GM23338 (cell line): ENCODE measurements at regions not wholly inside any gene's neighbourhood (a gene's known extent, or its start where the extent isn't known, plus 50 kb on each side); places are given as distances from the start of the nearest gene placed in this dataset.

Source experiments
- ATAC-seq: fragments of 200-7000 bp; cut with Tn5 transposase; 3 replicates; pipeline ENCODE4 v1.9.1; 2020
- DNase-seq: peaks from one replicate; pipeline ENCODE4 v3.0.0-alpha.2; 2015; ENCODE audit warnings: low spot score
- H2AFZ ChIP-seq: fragments of 200-600 bp; sonication (generic); 2 replicates; pipeline ENCODE4 v1.8.0; 2016; ENCODE audit warnings: antibody characterized with exemption, mild to moderate bottlenecking, moderate library complexity
- H3F3A ChIP-seq: fragments of 200-600 bp; sonication (generic); replicated peaks from 2 replicates; pipeline ENCODE4 v1.8.0; 2017; ENCODE audit warnings: antibody characterized with exemption, mixed run types, low read depth
- H3K27ac ChIP-seq: fragments of 200-600 bp; sonication (generic); 2 replicates; pipeline ENCODE4 v1.6.1; 2016; ENCODE audit warnings: low read depth
- H3K27me3 ChIP-seq: fragments of 200-600 bp; sonication (generic); 2 replicates; pipeline ENCODE4 v1.8.0; 2016; ENCODE audit warnings: mild to moderate bottlenecking, mixed run types, moderate library complexity; ENCODE audit not compliant: insufficient read depth
- H3K36me3 ChIP-seq: fragments of 200-600 bp; sonication (generic); 2 replicates; pipeline ENCODE4 v1.8.0; 2016; ENCODE audit warnings: mild to moderate bottlenecking; ENCODE audit not compliant: insufficient read depth
- H3K4me1 ChIP-seq: fragments of 200-600 bp; sonication (generic); 2 replicates; pipeline ENCODE4 v1.8.0; 2016; ENCODE audit warnings: mild to moderate bottlenecking, moderate library complexity; ENCODE audit not compliant: insufficient read depth
- H3K4me2 ChIP-seq: fragments of 200-600 bp; sonication (generic); 2 replicates; pipeline ENCODE4 v1.7.1; 2017; ENCODE audit warnings: mixed run types
- H3K4me3 ChIP-seq: fragments of 200-600 bp; sonication (generic); 2 replicates; pipeline ENCODE4 v1.6.1; 2016; ENCODE audit warnings: mixed run types
- H3K79me2 ChIP-seq: fragments of 200-600 bp; sonication (generic); replicated peaks from 2 replicates; pipeline ENCODE4 v1.8.0; 2017; ENCODE audit warnings: mild to moderate bottlenecking; ENCODE audit not compliant: insufficient read depth
- H3K9me2 ChIP-seq: fragments of 200-600 bp; sonication (generic); 2 replicates; pipeline ENCODE4 v1.8.0; 2017; ENCODE audit not compliant: insufficient read depth
- H4K20me1 ChIP-seq: fragments of 200-600 bp; sonication (generic); replicated peaks from 2 replicates; pipeline ENCODE4 v1.8.0; 2017; ENCODE audit warnings: mild to moderate bottlenecking; ENCODE audit not compliant: insufficient read depth
- H3K27ac Mint-ChIP-seq: 2 replicates; pipeline ENCODE4 v1.8.0; 2020; ENCODE audit warnings: inconsistent platforms, mild to moderate bottlenecking, moderate library complexity, mixed read lengths
- H3K27me3 Mint-ChIP-seq: 3 replicates; pipeline ENCODE4 v1.8.0; 2022; ENCODE audit warnings: low read depth, mild to moderate bottlenecking, moderate library complexity, mixed read lengths, inconsistent platforms; ENCODE audit not compliant: insufficient read depth, poor library complexity
- H3K36me3 Mint-ChIP-seq: 3 replicates; pipeline ENCODE4 v1.8.0; 2021; ENCODE audit warnings: low read depth, mild to moderate bottlenecking, inconsistent platforms, moderate library complexity, mixed read lengths
- H3K4me1 Mint-ChIP-seq: 3 replicates; pipeline ENCODE4 v1.8.0; 2020; ENCODE audit warnings: mild to moderate bottlenecking, inconsistent platforms, mixed read lengths
- H3K4me3 Mint-ChIP-seq: 3 replicates; pipeline ENCODE4 v1.8.0; 2021; ENCODE audit warnings: moderate library complexity, mild to moderate bottlenecking, inconsistent platforms, mixed read lengths
- H3K9me3 Mint-ChIP-seq: 3 replicates; pipeline ENCODE4 v1.8.0; 2020; ENCODE audit warnings: moderate library complexity, mild to moderate bottlenecking, inconsistent platforms, mixed read lengths
- CREB1 ChIP-seq: fragments of 250-450 bp; sonication (Bioruptor Pico); IDR thresholded peaks from 2 replicates; pipeline ENCODE4 v1.5.0; 2020; ENCODE audit warnings: low read depth, mild to moderate bottlenecking, moderate library complexity
- EZH2 ChIP-seq: fragments of 200-600 bp; sonication (generic); IDR thresholded peaks from one replicate; pipeline ENCODE4 v1.8.0; 2017; ENCODE audit warnings: antibody characterized with exemption, mild to moderate bottlenecking, low read depth; ENCODE audit not compliant: unreplicated experiment
- EZH2phosphoT487 ChIP-seq: fragments of 200-600 bp; sonication (generic); IDR thresholded peaks from one replicate; pipeline ENCODE4 v1.8.1; 2018; ENCODE audit warnings: antibody characterized with exemption; ENCODE audit not compliant: unreplicated experiment
- JUNB ChIP-seq: IDR thresholded peaks from one replicate; pipeline ENCODE4 v1.6.1; 2016; ENCODE audit warnings: antibody characterized with exemption; ENCODE audit not compliant: unreplicated experiment
- NANOG ChIP-seq: IDR thresholded peaks from 2 replicates; pipeline ENCODE4 v1.6.1; 2016; ENCODE audit warnings: antibody characterized with exemption, borderline replicate concordance
- POLR2AphosphoS5 ChIP-seq: IDR thresholded peaks from 2 replicates; pipeline ENCODE4 v1.6.1; 2016; ENCODE audit warnings: antibody characterized with exemption, low read depth
- STAT1 ChIP-seq: IDR thresholded peaks from one replicate; pipeline ENCODE4 v1.6.1; 2016; ENCODE audit warnings: antibody characterized with exemption; ENCODE audit not compliant: unreplicated experiment
- ZNF114 ChIP-seq: fragments of 250-450 bp; sonication (Bioruptor Pico); IDR thresholded peaks from 2 replicates; pipeline ENCODE4 v1.5.0; 2020; ENCODE audit warnings: mild to moderate bottlenecking, moderate library complexity
- ZNF331 ChIP-seq: fragments of 250-450 bp; sonication (Bioruptor Pico); IDR thresholded peaks from 2 replicates; pipeline ENCODE4 v1.5.0; 2020; ENCODE audit warnings: low read depth, mild to moderate bottlenecking, moderate library complexity
- TF ChIP-seq, protein P1 (sequence below), 2 experiments: fragments of 200-600 bp in 1 of 2; sonication (generic) in 1 of 2; conservative IDR thresholded peaks; 2 replicates each; pipeline versions ENCODE4 v1.5.1 to v1.6.1; 2016 to 2017; ENCODE audit warnings: antibody characterized with exemption in 2 of 2, low read depth in 2 of 2, mild to moderate bottlenecking in 2 of 2, moderate library complexity in 1 of 2
- TF ChIP-seq, protein P2 (sequence below): IDR thresholded peaks from one replicate; pipeline ENCODE4 v1.6.1; 2018; ENCODE audit warnings: antibody characterized with exemption; ENCODE audit not compliant: unreplicated experiment
- TF ChIP-seq, protein P3 (sequence below): IDR thresholded peaks from 2 replicates; pipeline ENCODE4 v1.6.1; 2016; ENCODE audit warnings: antibody characterized with exemption
- TF ChIP-seq, protein P4 (sequence below): fragments of 250-450 bp; sonication (Bioruptor Pico); IDR thresholded peaks from 2 replicates; pipeline ENCODE4 v1.5.0; 2020; ENCODE audit warnings: mild to moderate bottlenecking, moderate library complexity

DNA sequence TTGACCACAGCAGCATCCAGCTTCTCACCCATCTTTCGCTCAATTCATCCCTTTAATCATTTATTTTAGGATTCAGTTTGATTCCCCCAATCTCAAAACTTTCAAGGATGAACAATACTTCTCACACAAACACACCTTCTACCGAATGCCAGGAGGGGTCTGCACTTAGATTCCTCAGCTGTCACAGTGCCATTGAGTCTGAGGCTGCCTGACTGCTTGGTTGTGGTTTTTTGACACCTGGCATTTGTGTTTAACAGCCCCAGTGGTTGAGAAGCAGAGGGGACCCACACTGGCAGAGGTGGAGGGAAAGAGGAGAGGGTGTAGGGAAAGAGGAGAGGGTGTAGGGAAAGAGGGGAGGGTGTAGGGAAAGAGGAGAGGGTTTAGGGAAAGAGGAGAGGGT lies 54.9 kb downstream of the PALM2AKAP2 start:
- Histone ChIP-seq H3F3A (no peaks in the 10 kb centered on the region), H2AFZ (no peak overlapping the region), H3K36me3 (no peaks in the 10 kb centered on the region), H3K27ac (no peak overlapping the region), H3K27me3 (no peaks in the 10 kb centered on the region), H3K9me2 (0 out of 2 replicates have a peak, but pooled peaks cover 2% of the 10 kb centered on the region), H3K4me3 (no peak overlapping the region), H3K4me2 (no peak overlapping the region), H4K20me1 (no peaks in the 10 kb centered on the region), H3K79me2 (no peaks in the 10 kb centered on the region), H3K4me1 (no peaks in the 10 kb centered on the region)
- no peak for DNase-seq
- Mint-ChIP-seq H3K4me3 (no peak overlapping the region), H3K27me3 (no peaks in the 10 kb centered on the region), H3K9me3 (peaks cover 29% of the 10 kb centered on the region), H3K27ac (no peak overlapping the region), H3K36me3 (peaks cover 11% of the 10 kb centered on the region; the same call in 2 of the 3 replicates), H3K4me1 (no peaks in the 10 kb centered on the region)
- TF ChIP-seq, protein P1, sequence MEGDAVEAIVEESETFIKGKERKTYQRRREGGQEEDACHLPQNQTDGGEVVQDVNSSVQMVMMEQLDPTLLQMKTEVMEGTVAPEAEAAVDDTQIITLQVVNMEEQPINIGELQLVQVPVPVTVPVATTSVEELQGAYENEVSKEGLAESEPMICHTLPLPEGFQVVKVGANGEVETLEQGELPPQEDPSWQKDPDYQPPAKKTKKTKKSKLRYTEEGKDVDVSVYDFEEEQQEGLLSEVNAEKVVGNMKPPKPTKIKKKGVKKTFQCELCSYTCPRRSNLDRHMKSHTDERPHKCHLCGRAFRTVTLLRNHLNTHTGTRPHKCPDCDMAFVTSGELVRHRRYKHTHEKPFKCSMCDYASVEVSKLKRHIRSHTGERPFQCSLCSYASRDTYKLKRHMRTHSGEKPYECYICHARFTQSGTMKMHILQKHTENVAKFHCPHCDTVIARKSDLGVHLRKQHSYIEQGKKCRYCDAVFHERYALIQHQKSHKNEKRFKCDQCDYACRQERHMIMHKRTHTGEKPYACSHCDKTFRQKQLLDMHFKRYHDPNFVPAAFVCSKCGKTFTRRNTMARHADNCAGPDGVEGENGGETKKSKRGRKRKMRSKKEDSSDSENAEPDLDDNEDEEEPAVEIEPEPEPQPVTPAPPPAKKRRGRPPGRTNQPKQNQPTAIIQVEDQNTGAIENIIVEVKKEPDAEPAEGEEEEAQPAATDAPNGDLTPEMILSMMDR (conservative IDR thresholded peaks at IDR 0.05; ENCODE audit: low read depth in 2 of 2), result no peak
- TF ChIP-seq ZNF114 (CRISPR knock-in tag) (no peak), POLR2AphosphoS5 (no peak), NANOG (no peak), EZH2phosphoT487 (no peak), EZH2 (no peak), CREB1 (CRISPR knock-in tag) (no peak), STAT1 (no peak), ZNF331 (CRISPR knock-in tag) (no peak), JUNB (no peak)
- TF ChIP-seq, protein P2, sequence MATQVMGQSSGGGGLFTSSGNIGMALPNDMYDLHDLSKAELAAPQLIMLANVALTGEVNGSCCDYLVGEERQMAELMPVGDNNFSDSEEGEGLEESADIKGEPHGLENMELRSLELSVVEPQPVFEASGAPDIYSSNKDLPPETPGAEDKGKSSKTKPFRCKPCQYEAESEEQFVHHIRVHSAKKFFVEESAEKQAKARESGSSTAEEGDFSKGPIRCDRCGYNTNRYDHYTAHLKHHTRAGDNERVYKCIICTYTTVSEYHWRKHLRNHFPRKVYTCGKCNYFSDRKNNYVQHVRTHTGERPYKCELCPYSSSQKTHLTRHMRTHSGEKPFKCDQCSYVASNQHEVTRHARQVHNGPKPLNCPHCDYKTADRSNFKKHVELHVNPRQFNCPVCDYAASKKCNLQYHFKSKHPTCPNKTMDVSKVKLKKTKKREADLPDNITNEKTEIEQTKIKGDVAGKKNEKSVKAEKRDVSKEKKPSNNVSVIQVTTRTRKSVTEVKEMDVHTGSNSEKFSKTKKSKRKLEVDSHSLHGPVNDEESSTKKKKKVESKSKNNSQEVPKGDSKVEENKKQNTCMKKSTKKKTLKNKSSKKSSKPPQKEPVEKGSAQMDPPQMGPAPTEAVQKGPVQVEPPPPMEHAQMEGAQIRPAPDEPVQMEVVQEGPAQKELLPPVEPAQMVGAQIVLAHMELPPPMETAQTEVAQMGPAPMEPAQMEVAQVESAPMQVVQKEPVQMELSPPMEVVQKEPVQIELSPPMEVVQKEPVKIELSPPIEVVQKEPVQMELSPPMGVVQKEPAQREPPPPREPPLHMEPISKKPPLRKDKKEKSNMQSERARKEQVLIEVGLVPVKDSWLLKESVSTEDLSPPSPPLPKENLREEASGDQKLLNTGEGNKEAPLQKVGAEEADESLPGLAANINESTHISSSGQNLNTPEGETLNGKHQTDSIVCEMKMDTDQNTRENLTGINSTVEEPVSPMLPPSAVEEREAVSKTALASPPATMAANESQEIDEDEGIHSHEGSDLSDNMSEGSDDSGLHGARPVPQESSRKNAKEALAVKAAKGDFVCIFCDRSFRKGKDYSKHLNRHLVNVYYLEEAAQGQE, result no peak
- TF ChIP-seq, protein P3, sequence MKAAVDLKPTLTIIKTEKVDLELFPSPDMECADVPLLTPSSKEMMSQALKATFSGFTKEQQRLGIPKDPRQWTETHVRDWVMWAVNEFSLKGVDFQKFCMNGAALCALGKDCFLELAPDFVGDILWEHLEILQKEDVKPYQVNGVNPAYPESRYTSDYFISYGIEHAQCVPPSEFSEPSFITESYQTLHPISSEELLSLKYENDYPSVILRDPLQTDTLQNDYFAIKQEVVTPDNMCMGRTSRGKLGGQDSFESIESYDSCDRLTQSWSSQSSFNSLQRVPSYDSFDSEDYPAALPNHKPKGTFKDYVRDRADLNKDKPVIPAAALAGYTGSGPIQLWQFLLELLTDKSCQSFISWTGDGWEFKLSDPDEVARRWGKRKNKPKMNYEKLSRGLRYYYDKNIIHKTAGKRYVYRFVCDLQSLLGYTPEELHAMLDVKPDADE, result no peak
- TF ChIP-seq, protein P4, sequence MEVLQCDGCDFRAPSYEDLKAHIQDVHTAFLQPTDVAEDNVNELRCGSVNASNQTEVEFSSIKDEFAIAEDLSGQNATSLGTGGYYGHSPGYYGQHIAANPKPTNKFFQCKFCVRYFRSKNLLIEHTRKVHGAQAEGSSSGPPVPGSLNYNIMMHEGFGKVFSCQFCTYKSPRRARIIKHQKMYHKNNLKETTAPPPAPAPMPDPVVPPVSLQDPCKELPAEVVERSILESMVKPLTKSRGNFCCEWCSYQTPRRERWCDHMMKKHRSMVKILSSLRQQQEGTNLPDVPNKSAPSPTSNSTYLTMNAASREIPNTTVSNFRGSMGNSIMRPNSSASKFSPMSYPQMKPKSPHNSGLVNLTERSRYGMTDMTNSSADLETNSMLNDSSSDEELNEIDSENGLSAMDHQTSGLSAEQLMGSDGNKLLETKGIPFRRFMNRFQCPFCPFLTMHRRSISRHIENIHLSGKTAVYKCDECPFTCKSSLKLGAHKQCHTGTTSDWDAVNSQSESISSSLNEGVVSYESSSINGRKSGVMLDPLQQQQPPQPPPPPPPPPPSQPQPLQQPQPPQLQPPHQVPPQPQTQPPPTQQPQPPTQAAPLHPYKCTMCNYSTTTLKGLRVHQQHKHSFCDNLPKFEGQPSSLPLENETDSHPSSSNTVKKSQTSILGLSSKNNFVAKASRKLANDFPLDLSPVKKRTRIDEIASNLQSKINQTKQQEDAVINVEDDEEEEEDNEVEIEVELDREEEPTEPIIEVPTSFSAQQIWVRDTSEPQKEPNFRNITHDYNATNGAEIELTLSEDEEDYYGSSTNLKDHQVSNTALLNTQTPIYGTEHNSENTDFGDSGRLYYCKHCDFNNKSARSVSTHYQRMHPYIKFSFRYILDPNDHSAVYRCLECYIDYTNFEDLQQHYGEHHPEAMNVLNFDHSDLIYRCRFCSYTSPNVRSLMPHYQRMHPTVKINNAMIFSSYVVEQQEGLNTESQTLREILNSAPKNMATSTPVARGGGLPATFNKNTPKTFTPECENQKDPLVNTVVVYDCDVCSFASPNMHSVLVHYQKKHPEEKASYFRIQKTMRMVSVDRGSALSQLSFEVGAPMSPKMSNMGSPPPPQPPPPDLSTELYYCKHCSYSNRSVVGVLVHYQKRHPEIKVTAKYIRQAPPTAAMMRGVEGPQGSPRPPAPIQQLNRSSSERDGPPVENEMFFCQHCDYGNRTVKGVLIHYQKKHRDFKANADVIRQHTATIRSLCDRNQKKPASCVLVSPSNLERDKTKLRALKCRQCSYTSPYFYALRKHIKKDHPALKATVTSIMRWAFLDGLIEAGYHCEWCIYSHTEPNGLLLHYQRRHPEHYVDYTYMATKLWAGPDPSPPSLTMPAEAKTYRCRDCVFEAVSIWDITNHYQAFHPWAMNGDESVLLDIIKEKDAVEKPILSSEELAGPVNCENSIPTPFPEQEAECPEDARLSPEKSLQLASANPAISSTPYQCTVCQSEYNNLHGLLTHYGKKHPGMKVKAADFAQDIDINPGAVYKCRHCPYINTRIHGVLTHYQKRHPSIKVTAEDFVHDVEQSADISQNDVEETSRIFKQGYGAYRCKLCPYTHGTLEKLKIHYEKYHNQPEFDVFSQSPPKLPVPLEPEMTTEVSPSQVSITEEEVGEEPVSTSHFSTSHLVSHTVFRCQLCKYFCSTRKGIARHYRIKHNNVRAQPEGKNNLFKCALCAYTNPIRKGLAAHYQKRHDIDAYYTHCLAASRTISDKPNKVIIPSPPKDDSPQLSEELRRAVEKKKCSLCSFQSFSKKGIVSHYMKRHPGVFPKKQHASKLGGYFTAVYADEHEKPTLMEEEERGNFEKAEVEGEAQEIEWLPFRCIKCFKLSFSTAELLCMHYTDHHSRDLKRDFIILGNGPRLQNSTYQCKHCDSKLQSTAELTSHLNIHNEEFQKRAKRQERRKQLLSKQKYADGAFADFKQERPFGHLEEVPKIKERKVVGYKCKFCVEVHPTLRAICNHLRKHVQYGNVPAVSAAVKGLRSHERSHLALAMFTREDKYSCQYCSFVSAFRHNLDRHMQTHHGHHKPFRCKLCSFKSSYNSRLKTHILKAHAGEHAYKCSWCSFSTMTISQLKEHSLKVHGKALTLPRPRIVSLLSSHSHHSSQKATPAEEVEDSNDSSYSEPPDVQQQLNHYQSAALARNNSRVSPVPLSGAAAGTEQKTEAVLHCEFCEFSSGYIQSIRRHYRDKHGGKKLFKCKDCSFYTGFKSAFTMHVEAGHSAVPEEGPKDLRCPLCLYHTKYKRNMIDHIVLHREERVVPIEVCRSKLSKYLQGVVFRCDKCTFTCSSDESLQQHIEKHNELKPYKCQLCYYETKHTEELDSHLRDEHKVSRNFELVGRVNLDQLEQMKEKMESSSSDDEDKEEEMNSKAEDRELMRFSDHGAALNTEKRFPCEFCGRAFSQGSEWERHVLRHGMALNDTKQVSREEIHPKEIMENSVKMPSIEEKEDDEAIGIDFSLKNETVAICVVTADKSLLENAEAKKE (CRISPR knock-in tag), result no peak
- no peak for ATAC-seq
